Globus pallidus (tissue), 1 donor: ENCODE measurements at regions not wholly inside any gene's neighbourhood (a gene's known extent, or its start where the extent isn't known, plus 50 kb on each side); places are given as distances from the start of the nearest gene placed in this dataset.
"Not testable (repeated sequence)": the region's sequence is repeated elsewhere in the genome, so short reads cannot be mapped to it uniquely, and the experiment has no call there.

ENCODE experiments used
- DNase-seq: peaks from one replicate; pipeline ENCODE4 v3.0.0-alpha.2; 2015; ENCODE audit warnings: low spot score

GRCh38 chr14:101616202-101616601 lies 54.9 kb downstream of the DIO3 start:
- DNase-seq: no peak

GRCh38 chr14:101619484-101619883 lies 58.2 kb downstream of the DIO3 start:
- DNase-seq: no peak

GRCh38 chr14:101620031-101620788 lies 58.9 kb downstream of the DIO3 start:
- no peak for DNase-seq

GRCh38 chr14:101620821-101621785 lies 59.8 kb downstream of the DIO3 start:
- DNase-seq: no peak

GRCh38 chr14:101622251-101623076 lies 61.2 kb downstream of the DIO3 start:
- no peak for DNase-seq

GRCh38 chr14:101623077-101623372 lies 61.7 kb downstream of the DIO3 start:
- DNase-seq: no peak

GRCh38 chr14:101623685-101624444 lies 62.6 kb downstream of the DIO3 start:
- no peak for DNase-seq

- DNase-seq: no peak
Observed at GRCh38 chr14:101624536-101624935, 63.2 kb downstream of the DIO3 start.

- no peak for DNase-seq
Observed at GRCh38 chr14:101625336-101626097, 64.2 kb downstream of the DIO3 start.

GRCh38 chr14:101626331-101626730 lies 65.0 kb downstream of the DIO3 start:
- no peak for DNase-seq

- no peak for DNase-seq
Observed at GRCh38 chr14:101627915-101628262, 66.6 kb downstream of the DIO3 start.

- peak; percentile 59 for DNase-seq
Observed at GRCh38 chr14:101628471-101628966, 67.2 kb downstream of the DIO3 start.

GRCh38 chr14:101628975-101629374 lies 67.7 kb downstream of the DIO3 start:
- DNase-seq: peak; percentile 3

GRCh38 chr14:101630056-101630965 lies 69.0 kb downstream of the DIO3 start:
- no peak for DNase-seq

- no peak for DNase-seq
Observed at GRCh38 chr14:101631199-101631598, 69.9 kb downstream of the DIO3 start.

GRCh38 chr14:101631970-101632369 lies 70.7 kb downstream of the DIO3 start:
- not testable (repeated sequence) for DNase-seq

- no peak for DNase-seq
Observed at GRCh38 chr14:101632520-101632919, 71.2 kb downstream of the DIO3 start.

GRCh38 chr14:101633276-101633675 lies 72.0 kb downstream of the DIO3 start:
- DNase-seq: no peak

GRCh38 chr14:101634202-101634849 lies 73.0 kb downstream of the DIO3 start:
- no peak for DNase-seq
